ENCODE measurements at regions not wholly inside any gene's neighbourhood (a gene's known extent, or its start where the extent isn't known, plus 50 kb on each side); places are given as distances from the start of the nearest gene placed in this dataset.

DNA sequence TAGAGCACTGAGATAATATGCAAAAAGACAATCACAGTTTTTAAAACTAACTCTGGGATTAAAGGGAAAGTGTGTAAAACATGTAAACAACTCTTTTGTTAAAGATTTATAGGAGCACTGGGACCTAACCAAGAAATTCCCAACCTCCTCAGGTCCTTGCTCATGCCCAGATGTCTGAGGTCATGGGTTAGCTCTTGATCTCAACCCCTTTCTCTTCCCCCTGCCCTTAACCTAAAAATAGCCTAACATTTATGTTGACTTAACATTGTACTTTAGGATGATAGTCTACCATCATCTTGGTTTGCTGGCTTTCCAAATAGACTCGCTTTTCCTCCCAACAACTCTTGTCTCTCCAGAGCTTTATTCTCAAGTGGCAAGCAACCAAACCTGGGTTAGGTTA, 258.2 kb upstream of the FAT3 start:
- TF ChIP-seq, protein P1, sequence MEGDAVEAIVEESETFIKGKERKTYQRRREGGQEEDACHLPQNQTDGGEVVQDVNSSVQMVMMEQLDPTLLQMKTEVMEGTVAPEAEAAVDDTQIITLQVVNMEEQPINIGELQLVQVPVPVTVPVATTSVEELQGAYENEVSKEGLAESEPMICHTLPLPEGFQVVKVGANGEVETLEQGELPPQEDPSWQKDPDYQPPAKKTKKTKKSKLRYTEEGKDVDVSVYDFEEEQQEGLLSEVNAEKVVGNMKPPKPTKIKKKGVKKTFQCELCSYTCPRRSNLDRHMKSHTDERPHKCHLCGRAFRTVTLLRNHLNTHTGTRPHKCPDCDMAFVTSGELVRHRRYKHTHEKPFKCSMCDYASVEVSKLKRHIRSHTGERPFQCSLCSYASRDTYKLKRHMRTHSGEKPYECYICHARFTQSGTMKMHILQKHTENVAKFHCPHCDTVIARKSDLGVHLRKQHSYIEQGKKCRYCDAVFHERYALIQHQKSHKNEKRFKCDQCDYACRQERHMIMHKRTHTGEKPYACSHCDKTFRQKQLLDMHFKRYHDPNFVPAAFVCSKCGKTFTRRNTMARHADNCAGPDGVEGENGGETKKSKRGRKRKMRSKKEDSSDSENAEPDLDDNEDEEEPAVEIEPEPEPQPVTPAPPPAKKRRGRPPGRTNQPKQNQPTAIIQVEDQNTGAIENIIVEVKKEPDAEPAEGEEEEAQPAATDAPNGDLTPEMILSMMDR (IDR thresholded peaks at IDR 0.05; ENCODE audit: extremely low read depth in 1 of 2, insufficient read depth in 1 of 2, low read depth in 1 of 2, low read length in 2 of 2), result no peak
- TF ChIP-seq EZH2 (IDR thresholded peaks at IDR 0.05; ENCODE audit: borderline replicate concordance, low read depth, low read length, severe bottlenecking) (no peak), POLR2AphosphoS5 (IDR thresholded peaks at IDR 0.05; ENCODE audit: insufficient read depth, low read depth, low read length) (no peak), MAX (IDR thresholded peaks at IDR 0.05; ENCODE audit: insufficient read depth, insufficient read length) (no peak), POLR2A (IDR thresholded peaks at IDR 0.05; ENCODE audit: low read depth, low read length) (no peak), FOS (IDR thresholded peaks at IDR 0.05; ENCODE audit: borderline replicate concordance, insufficient read depth, low read length) (no peak), MYC (IDR thresholded peaks at IDR 0.05; ENCODE audit: low read depth, low read length) (no peak), GATA2 (IDR thresholded peaks at IDR 0.05; ENCODE audit: insufficient read depth, insufficient read length, low read depth, low read length) (no peak)

Measured in endothelial cell of umbilical vein (primary cell).